GM19239 (cell line): ENCODE measurements at regions not wholly inside any gene's neighbourhood (a gene's known extent, or its start where the extent isn't known, plus 50 kb on each side); places are given as distances from the start of the nearest gene placed in this dataset.

Experiments used
- DNase-seq: peaks from one replicate; pipeline ENCODE4 v3.0.0; 2011; ENCODE audit warnings: low spot score; ENCODE audit not compliant: insufficient read length
- FAIRE-seq: peaks from 2 replicates; lab custom pipeline; 2011; peaks lifted over from hg19 to GRCh38; lab: Jason Lieb, UNC

DNA sequence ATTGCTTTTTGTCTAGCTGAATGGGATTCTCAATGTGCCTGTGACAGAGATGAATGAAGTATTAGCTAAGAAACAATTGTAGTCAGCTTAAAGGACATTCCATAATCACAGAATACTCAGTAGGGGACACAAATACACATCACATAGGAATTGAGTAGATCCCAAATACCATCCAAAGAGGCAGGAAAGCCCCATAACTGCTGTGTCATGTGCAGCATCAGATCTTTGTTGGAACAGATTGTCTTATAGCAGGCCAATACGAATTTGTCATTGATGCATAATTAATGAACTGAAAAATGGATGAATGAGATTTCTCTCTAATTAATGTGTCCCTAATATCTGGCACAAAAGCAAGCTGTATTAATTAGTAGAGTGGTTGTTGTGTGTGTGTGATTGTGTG is 82.3 kb upstream of the S1PR1 start:
- FAIRE-seq (peak; percentile 21), DNase-seq (no peak)

DNA sequence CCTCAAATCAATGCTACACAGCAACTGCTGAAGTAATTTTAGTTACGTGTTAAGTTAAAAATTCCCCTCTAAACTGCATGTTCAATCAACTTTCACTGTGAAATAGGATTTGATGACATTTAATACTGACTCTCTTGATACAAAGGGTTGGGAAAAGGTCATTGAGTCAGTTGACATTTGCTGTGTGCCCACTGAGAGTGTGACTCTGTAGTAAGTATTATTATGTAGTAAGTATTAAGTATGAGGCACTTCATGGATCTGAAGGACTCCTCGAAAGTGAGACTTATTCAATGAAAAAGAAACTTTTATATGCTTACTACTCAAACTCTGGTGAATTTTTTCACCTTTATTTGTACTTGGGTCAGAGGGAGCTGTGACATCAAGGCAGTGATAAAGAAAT is 83.1 kb upstream of the S1PR1 start:
- DNase-seq, result no peak
- no peak for FAIRE-seq

DNA sequence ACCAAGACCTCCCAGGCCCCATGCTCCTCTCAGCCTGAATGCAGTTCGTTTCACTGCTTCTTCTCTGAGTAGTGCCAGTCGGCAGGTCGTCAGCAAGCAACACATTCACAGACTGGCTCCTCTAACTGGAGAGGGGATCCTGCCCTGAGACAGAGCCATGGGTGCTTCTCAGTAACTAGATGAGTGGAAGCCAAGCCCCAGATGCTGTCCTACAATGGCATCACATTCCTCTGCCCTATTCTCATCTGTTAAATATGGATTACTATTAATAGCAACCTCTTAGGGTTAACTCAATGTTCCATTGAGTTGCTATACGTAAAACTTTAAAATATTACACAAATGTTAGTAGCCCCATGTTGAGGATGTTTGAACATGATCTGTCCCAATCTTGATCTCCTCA is 84.2 kb upstream of the S1PR1 start:
- FAIRE-seq (no peak), DNase-seq (no peak)

DNA sequence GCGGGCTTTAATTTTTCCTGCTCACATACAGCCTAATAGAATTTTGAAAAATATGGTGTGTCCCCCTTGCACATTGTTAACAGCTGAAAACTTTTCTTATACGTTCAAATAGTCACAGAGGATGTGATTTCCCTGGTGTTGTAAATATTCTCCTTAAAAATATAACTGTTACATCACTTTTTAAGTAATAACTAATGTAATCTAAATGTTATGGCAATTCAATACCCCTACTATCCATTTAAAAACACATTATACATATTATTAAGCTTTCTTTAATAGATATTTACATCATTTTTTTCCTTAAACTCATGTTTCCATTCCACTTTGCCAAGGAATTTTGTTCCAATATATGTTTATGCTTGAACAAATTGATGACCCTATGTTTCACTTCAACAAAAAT is 85.5 kb upstream of the S1PR1 start:
- no peak for FAIRE-seq

DNA sequence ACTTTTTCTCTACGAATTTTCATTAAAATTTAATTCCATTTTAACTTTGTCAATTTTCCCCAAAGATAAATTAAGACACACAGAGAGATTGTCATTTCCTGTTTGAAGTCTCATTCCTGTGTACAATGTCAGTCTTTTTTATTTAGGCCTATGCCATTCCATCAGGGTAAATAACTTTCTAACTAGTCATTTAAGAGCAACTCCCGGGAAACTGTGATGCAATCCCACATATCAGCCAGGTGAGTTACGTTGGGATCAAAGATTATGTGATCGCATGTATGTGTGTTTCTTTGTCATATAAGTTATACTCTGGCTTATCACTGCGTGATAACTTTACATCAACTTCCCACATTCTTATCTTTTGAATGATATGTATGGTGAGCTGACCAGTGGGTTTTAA is 86.1 kb upstream of the S1PR1 start:
- peak; percentile 28 for FAIRE-seq
- DNase-seq, result no peak

More for the DNA sequence above, 85.5 kb upstream of the S1PR1 start:
- DNase-seq, result no peak

DNA sequence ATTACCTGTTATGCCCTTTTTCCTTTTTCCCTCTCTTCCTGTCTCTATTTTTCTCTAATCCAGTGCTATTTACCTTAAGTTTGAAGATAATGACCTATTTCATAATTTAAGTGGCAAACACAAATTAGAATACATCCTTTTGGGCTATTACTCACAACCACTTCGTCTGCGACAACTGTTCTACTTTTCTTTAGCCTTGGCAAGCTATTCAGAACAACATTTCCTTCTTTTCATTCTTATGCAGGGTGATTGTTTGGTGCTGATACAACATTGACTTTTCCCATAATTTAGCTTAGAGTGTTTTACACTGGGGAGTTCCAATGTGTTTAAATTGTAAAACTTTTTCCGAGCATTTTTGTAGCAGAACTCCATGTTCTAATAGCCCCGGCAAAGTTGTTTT is 86.6 kb upstream of the S1PR1 start:
- DNase-seq, result no peak
- no peak for FAIRE-seq

DNA sequence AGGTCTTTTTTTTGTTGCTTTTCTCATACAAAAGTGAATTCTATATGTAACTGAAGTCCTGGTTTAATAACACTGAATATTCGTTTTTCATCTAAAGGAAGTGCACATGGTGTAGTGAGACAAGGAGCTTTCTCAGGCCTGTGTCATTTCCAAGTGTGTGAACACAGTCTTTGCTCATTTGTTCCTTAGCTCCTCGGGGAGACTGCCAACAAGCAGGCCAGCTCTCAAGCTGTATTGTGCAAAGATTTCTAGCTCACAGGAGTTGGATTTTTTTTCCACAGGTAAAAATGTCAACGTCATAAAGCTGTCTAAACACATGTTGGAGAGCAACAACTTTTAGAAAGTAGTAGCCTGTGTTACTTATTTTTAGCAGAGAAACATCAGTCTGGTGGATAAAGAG is 87.8 kb upstream of the S1PR1 start:
- DNase-seq, result no peak
- FAIRE-seq, result no peak

DNA sequence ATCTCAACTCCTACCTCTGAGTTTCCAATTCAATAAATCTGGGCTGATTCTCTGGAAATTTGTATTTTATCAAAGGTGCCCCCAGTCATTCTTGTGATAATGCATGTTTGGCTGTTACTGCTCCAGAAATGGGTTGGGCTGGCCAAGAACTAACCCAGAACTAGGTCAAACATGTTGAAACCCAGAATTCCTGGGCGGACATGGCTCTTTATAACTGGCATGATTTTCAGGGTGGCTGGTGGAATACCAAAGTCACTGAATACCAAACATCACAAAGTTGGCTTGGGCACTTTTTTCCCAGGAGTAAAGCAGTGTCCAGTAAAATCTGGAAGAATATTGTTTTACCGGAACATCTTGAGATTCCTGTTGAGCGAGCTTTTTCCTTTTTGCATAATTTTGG is 89.4 kb upstream of the S1PR1 start:
- FAIRE-seq, result no peak
- DNase-seq, result no peak

DNA sequence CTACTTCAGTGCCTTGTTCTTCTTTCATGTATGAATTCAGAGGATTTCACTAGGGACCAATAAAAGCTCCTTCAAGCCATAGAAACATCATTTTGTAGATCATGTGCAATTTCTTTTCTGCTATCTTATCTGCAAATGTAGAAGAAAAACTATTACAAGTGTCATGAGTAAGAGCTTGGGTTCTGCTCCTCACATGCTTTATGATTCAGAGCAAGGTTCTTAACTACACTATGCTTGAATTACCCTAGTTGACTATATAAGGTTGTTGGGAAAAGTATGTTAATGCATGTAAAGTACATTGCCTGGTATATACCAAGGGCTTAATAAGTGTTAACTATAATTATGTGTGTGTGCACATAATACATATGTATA is 91.4 kb upstream of the S1PR1 start:
- DNase-seq, result no peak
- FAIRE-seq, result peak; percentile 87

DNA sequence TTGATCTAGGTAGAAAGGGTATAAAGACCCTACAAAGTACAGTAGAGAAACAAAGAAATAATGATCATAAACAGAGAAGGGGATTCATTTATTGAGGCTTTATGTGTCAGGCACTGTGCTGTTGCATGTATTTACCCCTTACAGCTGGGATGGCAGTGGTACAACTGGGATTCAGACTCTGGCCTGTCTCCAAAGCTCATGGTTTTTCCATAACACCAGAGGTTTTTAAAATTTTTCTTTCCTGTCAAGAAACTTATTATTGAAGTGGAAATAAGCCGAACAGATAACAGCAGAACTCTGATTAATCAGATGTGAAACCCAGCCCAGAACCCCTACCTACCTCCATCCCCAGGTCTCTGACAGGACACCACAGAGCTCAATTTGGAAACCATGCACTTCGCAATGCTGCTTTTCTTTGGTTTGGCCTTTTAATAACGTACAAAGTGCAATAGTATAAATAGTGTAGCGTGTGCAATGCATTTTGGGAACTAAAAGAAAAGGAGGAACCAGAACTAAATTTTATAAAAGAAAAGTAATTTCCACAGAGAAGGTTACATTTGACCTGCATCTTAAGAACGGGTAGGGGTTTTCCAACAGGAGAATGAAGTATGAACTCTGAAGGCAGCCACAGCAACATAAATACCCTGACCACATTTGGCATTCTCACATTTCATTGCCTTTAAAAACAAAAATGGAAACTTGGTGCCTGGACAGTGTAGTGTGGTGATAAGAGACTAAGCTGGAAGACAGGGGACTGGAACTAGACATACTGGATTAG is 92.0 kb upstream of the S1PR1 start:
- FAIRE-seq (no peak), DNase-seq (no peak)

DNA sequence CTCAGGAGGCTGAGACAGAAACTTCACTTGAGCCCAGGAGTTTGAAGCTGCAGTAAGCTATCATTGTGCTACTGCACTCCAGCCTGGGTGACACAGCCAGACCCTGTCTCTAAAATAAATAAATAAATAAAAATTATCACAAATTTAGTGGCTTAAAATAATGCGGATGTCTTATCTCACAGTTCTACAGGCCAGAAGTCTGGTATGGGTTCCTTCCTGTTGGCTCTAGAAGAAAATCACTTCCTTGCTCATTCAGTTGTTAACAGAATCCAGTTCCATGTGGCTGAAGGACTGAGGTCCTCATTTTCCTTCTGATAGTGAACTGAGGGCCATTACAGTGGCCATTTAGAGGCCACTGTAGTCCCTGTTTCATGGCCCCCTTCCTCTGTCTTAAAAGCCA is 94.6 kb upstream of the S1PR1 start:
- FAIRE-seq (no peak), DNase-seq (no peak)

DNA sequence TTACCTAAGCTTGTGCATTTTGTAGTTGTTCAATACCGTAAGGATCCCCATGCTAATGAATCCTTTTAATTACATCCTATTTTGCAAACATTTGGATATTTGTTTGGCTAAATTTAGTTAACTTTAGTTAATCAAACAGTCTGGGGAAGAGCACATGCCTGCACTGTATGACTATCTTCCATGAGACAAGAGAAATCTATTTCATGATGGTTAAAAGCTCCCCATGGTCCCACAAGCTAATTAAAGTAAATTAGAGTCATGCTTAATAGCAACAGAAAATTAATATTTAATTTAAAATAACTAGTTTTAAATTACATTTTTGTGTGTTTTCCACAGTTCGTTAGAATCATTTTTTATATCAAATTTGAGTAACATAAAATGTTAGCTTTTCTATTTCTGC is 95.4 kb upstream of the S1PR1 start:
- no peak for FAIRE-seq
- no peak for DNase-seq

DNA sequence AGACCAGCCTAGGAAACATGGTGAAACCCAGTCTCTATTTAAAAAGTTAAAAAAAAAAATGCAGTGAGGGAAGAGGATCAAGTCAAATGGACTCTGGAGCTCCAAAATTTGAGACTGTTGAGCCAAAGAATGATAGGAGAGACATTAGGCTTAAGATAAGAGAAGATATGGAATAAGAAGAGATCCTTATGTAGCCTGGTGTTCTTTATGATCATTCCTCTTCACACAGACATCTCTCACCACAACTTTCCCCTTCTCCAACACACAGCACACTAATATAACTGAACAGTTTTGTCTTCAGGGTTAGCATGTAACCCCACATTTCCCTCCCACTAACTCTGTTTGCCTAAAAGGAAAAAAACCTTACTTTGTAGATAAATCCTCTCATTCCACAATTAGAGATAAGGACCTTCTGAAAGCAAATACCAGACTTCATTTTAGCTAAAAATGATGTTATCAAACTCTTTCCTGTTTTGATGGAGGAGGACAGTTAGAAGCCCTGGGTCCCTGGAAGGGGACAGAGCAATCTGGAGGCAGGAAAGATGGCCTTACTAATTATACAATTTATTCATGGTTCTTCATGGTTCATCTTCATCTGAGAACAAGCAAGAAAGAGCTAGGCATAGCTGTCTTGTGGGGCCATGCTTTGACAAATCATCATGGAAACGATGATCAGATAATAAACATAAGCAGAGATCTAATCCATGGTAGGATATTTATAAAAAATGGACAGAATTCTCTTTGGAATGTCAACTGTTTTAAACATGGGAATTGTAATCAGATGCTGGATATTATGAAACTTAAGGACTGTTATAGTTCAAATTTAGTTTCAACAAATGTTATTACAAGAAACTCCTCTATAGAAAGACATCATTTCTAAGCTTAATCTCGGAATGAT is 96.7 kb upstream of the S1PR1 start:
- peak; percentile 45 for FAIRE-seq

DNA sequence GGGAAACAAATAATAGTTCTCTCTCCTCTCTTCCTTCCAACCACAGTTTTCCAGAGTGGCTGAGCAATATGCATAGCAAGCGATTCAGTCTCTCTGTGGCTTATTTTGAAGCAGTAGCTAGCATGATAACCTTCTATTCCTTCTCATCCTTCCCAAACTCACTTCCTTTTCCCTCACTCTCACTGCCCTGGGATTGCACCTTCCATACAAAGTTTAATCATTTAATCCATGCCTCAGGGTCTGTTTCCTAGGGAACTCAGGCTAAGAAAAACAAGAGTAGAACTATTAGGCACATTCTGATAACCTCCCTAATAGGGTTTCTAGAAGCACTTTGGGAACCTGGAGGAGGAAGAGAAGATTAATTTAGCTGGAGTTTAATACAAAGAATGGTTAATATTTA is 97.7 kb upstream of the S1PR1 start:
- DNase-seq, result no peak
- peak; percentile 52 for FAIRE-seq

More for the DNA sequence above, 96.7 kb upstream of the S1PR1 start:
- DNase-seq, result no peak

DNA sequence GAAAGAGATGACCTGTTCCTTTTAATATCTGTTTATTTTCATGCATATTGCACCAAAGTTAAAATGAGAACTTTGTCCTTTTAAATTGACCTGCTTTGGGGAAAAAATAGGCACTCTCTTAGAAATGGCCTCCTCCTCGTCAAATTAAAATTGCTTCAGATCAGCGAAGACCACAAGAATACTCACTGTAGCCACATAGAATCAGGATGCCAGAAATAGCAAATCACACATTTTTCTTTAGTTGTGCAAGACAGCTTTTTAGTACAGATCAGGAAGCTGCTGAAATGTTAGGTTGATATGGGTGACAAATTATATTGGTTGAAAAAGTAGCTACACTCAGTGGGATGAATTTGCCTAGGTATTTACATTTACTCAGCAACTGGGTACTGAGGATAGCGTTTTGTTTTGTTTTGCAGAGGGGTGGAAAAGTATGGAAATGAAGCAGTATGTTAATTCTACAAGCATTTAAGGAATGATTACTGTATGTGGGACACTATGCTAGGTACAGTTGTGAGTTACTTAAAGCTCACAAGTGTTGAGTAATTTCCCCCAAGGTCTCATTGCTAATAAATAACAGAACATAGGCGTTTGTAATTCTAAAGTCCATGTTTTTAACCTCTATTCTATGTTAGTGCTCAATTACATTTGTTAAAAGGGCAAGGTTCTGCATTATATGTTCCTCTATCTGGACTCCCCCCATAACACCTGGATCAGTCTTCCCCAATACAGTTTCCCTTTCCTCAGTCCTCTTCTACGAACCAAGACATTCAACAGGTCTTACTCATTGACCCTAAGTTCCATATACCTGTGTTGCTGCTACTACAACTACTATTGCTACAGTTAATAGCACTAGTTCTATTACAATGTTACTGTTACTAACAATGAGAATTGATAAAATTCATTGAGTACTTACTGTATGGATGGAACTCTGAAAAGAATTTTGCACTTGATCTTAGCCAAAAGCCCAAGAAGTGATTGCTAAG is 99.4 kb upstream of the S1PR1 start:
- DNase-seq (no peak), FAIRE-seq (no peak)

DNA sequence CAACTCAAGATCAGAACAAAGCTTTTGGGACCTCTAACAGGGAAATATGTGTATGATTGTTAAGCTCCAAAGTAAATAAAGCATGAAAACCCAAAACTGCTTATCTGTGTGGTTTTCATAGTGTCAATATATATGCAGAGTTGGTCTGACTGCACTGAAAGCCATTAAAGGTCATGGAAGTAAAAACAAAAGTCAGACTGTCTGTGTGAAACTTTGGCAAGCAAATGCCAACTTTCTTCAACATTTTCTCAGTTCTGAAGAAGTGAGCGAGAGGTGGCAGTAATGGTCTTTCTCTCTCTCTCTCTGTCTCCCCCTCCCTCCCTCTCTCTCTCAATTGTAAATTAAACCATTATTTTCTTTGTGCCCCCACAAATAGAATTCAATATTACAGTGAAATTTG is 100.1 kb upstream of the S1PR1 start:
- FAIRE-seq, result peak; percentile 99
- DNase-seq, result no peak

DNA sequence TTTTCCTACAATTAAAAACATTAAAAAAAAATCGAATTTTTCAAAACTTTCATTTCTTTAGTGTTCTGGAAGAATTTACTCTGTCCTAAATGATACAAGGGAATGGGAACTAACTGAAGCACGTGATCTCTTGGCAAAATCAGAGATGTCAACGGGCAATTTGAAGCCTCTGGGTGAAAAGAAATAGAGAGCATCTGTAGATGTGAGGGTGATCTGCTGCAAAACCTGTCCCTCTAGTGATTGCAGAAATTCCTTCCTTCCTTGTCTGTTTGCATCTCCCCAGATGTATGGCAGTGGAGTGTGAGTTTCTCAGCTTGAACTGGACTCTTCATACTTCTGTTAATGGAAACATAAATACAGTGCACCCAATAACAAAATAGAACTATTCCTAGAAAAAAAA is 100.5 kb upstream of the S1PR1 start:
- no peak for FAIRE-seq
- no peak for DNase-seq

DNA sequence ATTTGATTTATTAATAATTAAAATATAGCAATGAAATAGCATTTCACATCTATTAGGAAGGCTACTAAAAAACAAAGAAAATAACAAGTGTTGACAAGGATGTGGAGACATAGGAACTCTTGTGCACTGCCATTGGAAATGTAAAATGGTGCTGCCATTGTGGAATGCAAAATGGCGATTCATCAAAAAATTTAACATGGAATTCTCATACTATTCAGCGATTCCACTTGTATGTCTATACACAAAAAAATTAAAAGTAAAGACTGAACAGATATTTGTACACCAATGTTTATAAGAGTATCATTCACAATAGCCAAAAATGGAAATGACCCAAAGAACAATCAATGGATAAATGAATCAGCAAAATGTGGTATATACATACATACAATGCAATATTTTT is 101.3 kb upstream of the S1PR1 start:
- FAIRE-seq, result no peak
- no peak for DNase-seq

DNA sequence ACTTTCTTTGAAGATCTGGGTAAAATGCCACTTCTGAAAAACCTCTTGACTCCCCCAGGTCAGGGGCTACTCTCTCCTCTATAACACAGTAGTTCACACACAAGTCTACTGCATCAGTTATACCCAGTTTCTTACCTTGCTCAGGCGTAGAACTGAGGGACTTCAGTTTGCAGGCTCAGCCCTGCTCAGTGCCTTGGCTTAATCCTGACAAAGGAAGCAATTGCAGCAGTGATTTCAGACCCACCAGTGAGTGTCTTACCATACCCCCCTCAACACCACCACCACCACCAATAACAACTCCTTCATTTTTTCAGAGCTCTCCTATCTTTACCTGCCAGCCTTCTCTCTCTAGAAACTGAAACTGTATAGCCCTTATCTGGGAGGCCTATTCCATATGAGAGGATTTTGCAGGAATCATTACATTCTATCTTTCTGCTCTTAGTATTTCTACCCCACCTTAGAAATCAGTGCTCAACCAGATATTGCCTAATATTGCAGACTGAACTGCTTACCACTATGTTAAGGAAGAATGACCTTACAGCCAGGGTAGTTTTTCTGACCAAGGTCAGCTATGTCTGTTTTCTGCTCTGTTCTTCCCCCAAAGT is 105.5 kb upstream of the S1PR1 start:
- FAIRE-seq (peak; percentile 45), DNase-seq (no peak)

DNA sequence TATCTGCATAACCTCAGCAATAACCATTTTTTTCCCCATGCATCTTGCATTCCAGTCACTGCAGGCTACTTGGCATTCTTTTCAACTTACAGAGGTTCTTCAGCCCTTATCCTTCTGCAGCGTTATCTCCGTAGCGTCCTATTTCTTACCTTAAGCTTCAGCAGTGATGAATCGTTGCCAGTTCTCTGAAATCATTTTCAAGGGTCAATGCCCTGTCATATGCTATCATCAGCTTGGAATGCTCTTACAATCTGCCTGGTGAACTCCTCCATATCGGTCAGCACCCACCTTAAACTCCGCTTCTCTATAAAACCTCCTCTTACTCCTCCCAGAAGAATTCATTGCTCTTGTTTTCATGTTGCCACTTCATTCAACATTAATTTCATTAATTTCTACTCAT is 105.1 kb upstream of the DPH5 start:
- FAIRE-seq (no peak), DNase-seq (no peak)
